ENCODE measurements at regions not wholly inside any gene's neighbourhood (a gene's known extent, or its start where the extent isn't known, plus 50 kb on each side); places are given as distances from the start of the nearest gene placed in this dataset.

DNA sequence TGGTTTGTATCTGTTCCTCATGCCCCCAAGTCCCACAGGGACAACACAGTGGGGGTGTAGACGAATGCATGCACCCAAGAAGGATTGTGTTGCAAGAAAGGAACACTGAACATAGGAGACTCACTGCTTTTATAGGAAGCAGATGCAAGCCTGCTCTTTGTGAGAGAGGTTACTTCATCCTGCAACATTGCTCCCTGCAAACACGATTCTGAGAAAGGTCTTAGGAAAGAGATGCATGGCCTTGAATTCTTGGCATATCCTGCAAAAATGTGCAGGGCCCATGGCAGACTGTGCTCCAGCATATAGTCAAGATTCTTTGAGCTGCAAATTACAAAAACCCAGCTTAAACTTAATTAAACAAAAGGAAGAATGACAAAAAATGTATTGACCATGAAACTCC, 312.2 kb upstream of the MGAT5 start:
- no peak for TF ChIP-seq ZNF274 (IDR thresholded peaks at IDR 0.05; ENCODE audit: low read depth, low read length)
- TF ChIP-seq YY1 (IDR thresholded peaks at IDR 0.05; ENCODE audit: insufficient read depth, insufficient read length) = no peak
- TF ChIP-seq SUZ12 (IDR thresholded peaks at IDR 0.05; ENCODE audit: extremely low read depth, insufficient read depth, insufficient read length) = no peak
